KMS-11 (cell line): ENCODE measurements at regions not wholly inside any gene's neighbourhood (a gene's known extent, or its start where the extent isn't known, plus 50 kb on each side); places are given as distances from the start of the nearest gene placed in this dataset.

Experiments
- H2AFZ ChIP-seq: fragments of 200-600 bp; sonication (generic); 2 replicates; pipeline ENCODE4 v1.6.1; 2016; ENCODE audit warnings: antibody characterized with exemption, mixed run types, low read depth
- H3K27ac ChIP-seq: fragments of 200-600 bp; sonication (generic); 2 replicates; pipeline ENCODE4 v1.6.1; 2016; ENCODE audit warnings: mild to moderate bottlenecking, mixed run types
- H3K27me3 ChIP-seq: fragments of 200-600 bp; sonication (generic); 2 replicates; pipeline ENCODE4 v1.6.1; 2017; ENCODE audit warnings: mild to moderate bottlenecking, low read depth, mixed run types, moderate library complexity; ENCODE audit not compliant: insufficient read depth
- H3K36me3 ChIP-seq: fragments of 200-600 bp; sonication (generic); 2 replicates; pipeline ENCODE4 v1.6.1; 2017; ENCODE audit warnings: mild to moderate bottlenecking, mixed run types; ENCODE audit not compliant: insufficient read depth
- H3K4me1 ChIP-seq: fragments of 200-600 bp; sonication (generic); 2 replicates; pipeline ENCODE4 v1.6.1; 2016; ENCODE audit warnings: mild to moderate bottlenecking, low read depth, mixed run types; ENCODE audit not compliant: poor library complexity, severe bottlenecking
- H3K4me2 ChIP-seq: fragments of 200-600 bp; sonication (generic); 2 replicates; pipeline ENCODE4 v1.7.0; 2016; ENCODE audit warnings: mild to moderate bottlenecking, mixed run types
- H3K4me3 ChIP-seq: fragments of 200-600 bp; sonication (generic); IDR thresholded peaks from 2 replicates; pipeline ENCODE4 v1.6.1; 2017; ENCODE audit warnings: low read depth, low read length, mixed read lengths; ENCODE audit not compliant: insufficient read depth
- H3K79me2 ChIP-seq: fragments of 200-600 bp; sonication (generic); 2 replicates; pipeline ENCODE4 v1.6.1; 2016; ENCODE audit warnings: low read depth, mixed run types; ENCODE audit not compliant: insufficient read depth
- H3K9ac ChIP-seq: fragments of 200-600 bp; sonication (generic); 2 replicates; pipeline ENCODE4 v1.6.1; 2016; ENCODE audit warnings: mild to moderate bottlenecking, mixed run types
- H4K20me1 ChIP-seq: fragments of 200-600 bp; sonication (generic); 2 replicates; pipeline ENCODE4 v1.6.1; 2016; ENCODE audit warnings: mild to moderate bottlenecking, mixed run types; ENCODE audit not compliant: insufficient read depth
- CTCF ChIP-seq: fragments of 200-600 bp; sonication (generic); conservative IDR thresholded peaks from 2 replicates; pipeline ENCODE4 v1.6.1; 2017; ENCODE audit warnings: low read depth, mild to moderate bottlenecking, antibody characterized with exemption, low read length, moderate library complexity, mixed read lengths

DNA sequence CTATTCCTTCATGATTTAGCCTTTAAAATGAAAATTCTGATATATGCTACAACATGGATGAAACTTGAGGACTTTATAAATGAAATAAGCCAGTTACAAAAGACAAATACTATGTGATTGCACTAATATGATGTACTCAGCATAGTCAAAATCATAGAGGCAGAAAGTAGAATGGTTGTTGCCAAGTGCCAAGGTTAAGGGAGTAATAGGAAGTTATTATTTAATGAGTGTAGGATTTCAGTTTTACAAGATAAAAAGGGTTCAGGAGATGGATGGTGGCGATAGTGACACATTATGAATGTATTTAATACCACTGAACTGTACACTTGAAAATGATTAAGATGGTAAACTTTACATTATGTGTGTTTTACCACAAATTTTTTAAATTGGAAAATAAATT lies 73.1 kb upstream of the FMN2 start:
- H4K20me1 ChIP-seq: no peaks in the 10 kb centered on the region
- H3K27me3 ChIP-seq: no peaks in the 10 kb centered on the region
- H3K4me1 ChIP-seq: no peaks in the 10 kb centered on the region
- no peak overlapping the region for H3K9ac ChIP-seq
- no peaks in the 10 kb centered on the region for H3K36me3 ChIP-seq
- no peaks in the 10 kb centered on the region for H3K79me2 ChIP-seq
- no peak overlapping the region for H3K4me3 ChIP-seq
- H2AFZ ChIP-seq: no peak overlapping the region
- TF ChIP-seq CTCF: no peak
- no peak overlapping the region for H3K4me2 ChIP-seq
- H3K27ac ChIP-seq: no peak overlapping the region

- H3K4me2 ChIP-seq: no peak overlapping the region
- H3K79me2 ChIP-seq: no peaks in the 10 kb centered on the region
- H3K9ac ChIP-seq: no peak overlapping the region
- no peak for TF ChIP-seq CTCF
- no peaks in the 10 kb centered on the region for H4K20me1 ChIP-seq
- H3K36me3 ChIP-seq: no peaks in the 10 kb centered on the region
- no peak overlapping the region for H3K4me3 ChIP-seq
- no peak overlapping the region for H3K27ac ChIP-seq
- no peak overlapping the region for H2AFZ ChIP-seq
- no peaks in the 10 kb centered on the region for H3K27me3 ChIP-seq
- H3K4me1 ChIP-seq: no peaks in the 10 kb centered on the region
Observed at GRCh38 chr1:240019524-240019923, 72.2 kb upstream of the FMN2 start.

DNA sequence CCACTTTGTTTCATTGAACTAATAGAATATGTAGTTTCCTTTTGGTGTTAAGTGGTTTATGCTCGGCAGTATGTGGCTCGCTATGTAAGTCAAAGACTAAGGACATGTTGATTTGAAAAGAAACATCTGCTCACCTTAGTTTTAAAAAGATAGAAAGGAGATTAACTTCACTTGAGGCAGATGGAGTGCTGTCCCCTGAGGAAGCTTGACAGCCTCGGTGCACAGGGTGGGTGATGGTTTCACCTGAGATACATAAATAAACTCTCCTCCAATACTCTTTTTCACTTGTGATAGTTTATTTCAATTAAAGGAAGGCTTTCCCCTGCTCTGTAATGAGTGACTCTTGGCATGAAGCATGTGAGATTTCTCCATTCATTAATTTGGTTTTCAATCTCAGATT lies 70.8 kb upstream of the FMN2 start:
- H3K4me1 ChIP-seq: no peaks in the 10 kb centered on the region

DNA sequence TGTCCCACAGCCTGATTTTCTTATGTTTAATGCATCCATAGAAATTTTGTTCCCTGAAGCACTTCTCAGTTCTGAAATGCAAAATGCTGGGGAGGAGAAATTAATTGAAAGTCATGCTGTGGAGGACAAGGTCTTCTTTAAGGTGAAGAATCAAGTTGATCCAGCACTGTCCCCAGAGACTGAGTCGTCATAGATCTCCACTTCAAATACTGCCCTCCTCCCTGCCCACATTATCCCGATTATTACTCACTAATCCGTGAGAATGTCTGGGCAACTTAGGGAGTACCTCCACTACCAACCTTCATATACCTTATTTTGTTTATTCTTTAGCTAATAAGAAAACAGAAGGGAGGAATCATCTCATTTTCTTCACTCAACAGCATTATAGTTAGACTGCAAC lies 70.0 kb upstream of the FMN2 start:
- Histone ChIP-seq H3K9ac (no peak overlapping the region), H2AFZ (no peak overlapping the region), H3K79me2 (no peaks in the 10 kb centered on the region), H4K20me1 (no peaks in the 10 kb centered on the region), H3K27me3 (no peaks in the 10 kb centered on the region), H3K4me1 (no peaks in the 10 kb centered on the region), H3K27ac (no peak overlapping the region), H3K4me2 (no peak overlapping the region), H3K4me3 (no peak overlapping the region), H3K36me3 (no peaks in the 10 kb centered on the region)
- TF ChIP-seq CTCF: no peak

More for the DNA sequence above, 70.8 kb upstream of the FMN2 start:
- no peak overlapping the region for H3K4me2 ChIP-seq
- H3K4me3 ChIP-seq: no peak overlapping the region
- H3K79me2 ChIP-seq: no peaks in the 10 kb centered on the region
- H2AFZ ChIP-seq: no peak overlapping the region
- H3K27ac ChIP-seq: no peak overlapping the region
- H3K36me3 ChIP-seq: no peaks in the 10 kb centered on the region
- H3K27me3 ChIP-seq: no peaks in the 10 kb centered on the region
- H3K9ac ChIP-seq: no peak overlapping the region
- no peaks in the 10 kb centered on the region for H4K20me1 ChIP-seq
- TF ChIP-seq CTCF: no peak
